ENCODE measurements at regions not wholly inside any gene's neighbourhood (a gene's known extent, or its start where the extent isn't known, plus 50 kb on each side); places are given as distances from the start of the nearest gene placed in this dataset.

DNA sequence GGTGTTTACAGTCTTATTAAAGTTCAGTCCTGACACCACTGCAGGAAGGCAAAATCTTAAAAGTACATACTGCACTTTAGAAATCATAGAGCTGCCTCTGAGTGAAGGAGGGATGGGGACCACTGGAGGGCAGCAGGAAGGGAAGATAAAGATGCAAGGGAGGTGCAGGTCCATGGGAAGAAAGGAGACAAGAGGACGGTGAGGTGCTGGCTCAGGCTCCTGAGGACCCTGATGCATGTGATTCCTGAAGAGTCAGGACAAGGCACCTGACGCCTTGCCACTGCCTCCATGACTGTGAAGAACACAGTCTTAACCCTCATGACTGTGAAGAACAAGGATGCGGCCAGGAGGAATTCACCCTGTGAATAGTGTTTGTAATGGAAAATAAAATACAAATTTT lies 116.2 kb upstream of the NPAS2 start:
- no peak overlapping the region for H3K4me2 ChIP-seq (ENCODE audit: low read depth, low read length)
- H3K27ac ChIP-seq (ENCODE audit: low read length): no peak overlapping the region
- H3K4me1 ChIP-seq (ENCODE audit: low read length): no peaks in the 10 kb centered on the region
- H2AFZ ChIP-seq (ENCODE audit: low read length): no peak overlapping the region
- no peak overlapping the region for H3K9ac ChIP-seq (ENCODE audit: low read length)
- no peaks in the 10 kb centered on the region for H3K9me3 ChIP-seq (replicated peaks; ENCODE audit: insufficient read depth, low read length)
- TF ChIP-seq EZH2phosphoT487 (IDR thresholded peaks at IDR 0.05; ENCODE audit: low read length): no peak
- no peak for TF ChIP-seq EZH2 (optimal IDR thresholded peaks at IDR 0.05; ENCODE audit: low read depth, low read length)
- TF ChIP-seq, protein P1, sequence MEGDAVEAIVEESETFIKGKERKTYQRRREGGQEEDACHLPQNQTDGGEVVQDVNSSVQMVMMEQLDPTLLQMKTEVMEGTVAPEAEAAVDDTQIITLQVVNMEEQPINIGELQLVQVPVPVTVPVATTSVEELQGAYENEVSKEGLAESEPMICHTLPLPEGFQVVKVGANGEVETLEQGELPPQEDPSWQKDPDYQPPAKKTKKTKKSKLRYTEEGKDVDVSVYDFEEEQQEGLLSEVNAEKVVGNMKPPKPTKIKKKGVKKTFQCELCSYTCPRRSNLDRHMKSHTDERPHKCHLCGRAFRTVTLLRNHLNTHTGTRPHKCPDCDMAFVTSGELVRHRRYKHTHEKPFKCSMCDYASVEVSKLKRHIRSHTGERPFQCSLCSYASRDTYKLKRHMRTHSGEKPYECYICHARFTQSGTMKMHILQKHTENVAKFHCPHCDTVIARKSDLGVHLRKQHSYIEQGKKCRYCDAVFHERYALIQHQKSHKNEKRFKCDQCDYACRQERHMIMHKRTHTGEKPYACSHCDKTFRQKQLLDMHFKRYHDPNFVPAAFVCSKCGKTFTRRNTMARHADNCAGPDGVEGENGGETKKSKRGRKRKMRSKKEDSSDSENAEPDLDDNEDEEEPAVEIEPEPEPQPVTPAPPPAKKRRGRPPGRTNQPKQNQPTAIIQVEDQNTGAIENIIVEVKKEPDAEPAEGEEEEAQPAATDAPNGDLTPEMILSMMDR (IDR thresholded peaks at IDR 0.05; ENCODE audit: low read length): no peak
- H3K4me3 ChIP-seq (ENCODE audit: low read length): no peak overlapping the region
- no peaks in the 10 kb centered on the region for H3K27me3 ChIP-seq (replicated peaks; ENCODE audit: insufficient read depth, low read length)
- DNase-seq: no peak
- H4K20me1 ChIP-seq (ENCODE audit: insufficient read depth, low read length): no peaks in the 10 kb centered on the region
- H3K9me2 ChIP-seq (replicated peaks; ENCODE audit: insufficient read depth, low read length): no peaks in the 10 kb centered on the region
- no peaks in the 10 kb centered on the region for H3K79me2 ChIP-seq (ENCODE audit: low read length)
- H3K36me3 ChIP-seq (replicated peaks; ENCODE audit: insufficient read depth, low read length): no peaks in the 10 kb centered on the region
- H3F3A ChIP-seq (ENCODE audit: insufficient read depth, low read length): no peaks in the 10 kb centered on the region

DNA sequence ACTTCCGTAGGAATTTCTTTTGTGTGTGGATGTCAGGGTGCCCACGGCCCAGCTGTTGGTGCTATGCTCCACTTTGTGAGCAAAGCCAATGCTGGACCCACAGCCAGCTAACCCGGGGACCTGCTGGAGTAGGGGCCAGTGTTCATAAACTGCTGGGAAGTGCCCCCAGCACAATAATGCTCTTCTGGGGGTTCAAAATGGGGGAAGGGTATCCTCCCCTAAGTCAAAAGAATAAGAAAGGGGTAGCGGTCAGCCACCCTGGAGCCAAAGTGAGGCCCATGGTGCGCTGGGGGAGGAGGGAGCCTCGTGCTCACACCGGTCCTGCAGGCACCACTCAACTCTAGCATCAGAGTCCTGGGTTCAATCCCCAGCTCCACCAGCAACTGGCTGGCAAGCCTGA lies 115.8 kb upstream of the NPAS2 start:
- no peaks in the 10 kb centered on the region for H3K27me3 ChIP-seq (replicated peaks; ENCODE audit: insufficient read depth, low read length)
- H3K4me3 ChIP-seq (ENCODE audit: low read length): no peak overlapping the region
- no peak overlapping the region for H2AFZ ChIP-seq (ENCODE audit: low read length)
- H3K4me2 ChIP-seq (ENCODE audit: low read depth, low read length): no peak overlapping the region
- H3K9ac ChIP-seq (ENCODE audit: low read length): no peak overlapping the region
- no peak overlapping the region for H3K27ac ChIP-seq (ENCODE audit: low read length)
- H3K36me3 ChIP-seq (replicated peaks; ENCODE audit: insufficient read depth, low read length): no peaks in the 10 kb centered on the region
- no peaks in the 10 kb centered on the region for H3K9me2 ChIP-seq (replicated peaks; ENCODE audit: insufficient read depth, low read length)
- H3K79me2 ChIP-seq (ENCODE audit: low read length): no peaks in the 10 kb centered on the region
- H4K20me1 ChIP-seq (ENCODE audit: insufficient read depth, low read length): no peaks in the 10 kb centered on the region
- TF ChIP-seq, protein P1 (IDR thresholded peaks at IDR 0.05; ENCODE audit: low read length): no peak
- TF ChIP-seq EZH2phosphoT487 (IDR thresholded peaks at IDR 0.05; ENCODE audit: low read length): no peak
- no peak for TF ChIP-seq EZH2 (optimal IDR thresholded peaks at IDR 0.05; ENCODE audit: low read depth, low read length)
- H3K4me1 ChIP-seq (ENCODE audit: low read length): no peaks in the 10 kb centered on the region
- H3F3A ChIP-seq (ENCODE audit: insufficient read depth, low read length): no peaks in the 10 kb centered on the region
- H3K9me3 ChIP-seq (replicated peaks; ENCODE audit: insufficient read depth, low read length): no peaks in the 10 kb centered on the region
- no peak for DNase-seq

DNA sequence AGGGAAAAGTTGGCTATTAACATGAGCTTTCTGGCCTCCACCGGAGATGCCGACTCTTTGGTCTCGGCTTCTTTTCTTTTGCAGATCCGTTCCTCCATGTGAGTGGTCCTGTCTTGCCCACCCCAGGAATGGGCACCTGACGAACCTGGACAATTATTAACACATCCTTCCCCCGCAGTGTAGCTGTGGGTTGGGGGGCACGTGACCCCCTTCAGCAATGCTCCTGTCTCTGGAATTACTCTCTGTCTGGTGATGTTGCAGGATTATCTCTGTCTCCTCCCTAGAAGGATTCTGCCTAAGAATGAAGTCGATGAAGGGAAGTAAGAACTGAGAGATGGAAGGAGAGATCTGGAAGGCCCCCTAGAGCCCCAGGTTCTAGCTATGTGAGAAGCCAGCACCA lies 115.2 kb upstream of the NPAS2 start:
- H3K4me3 ChIP-seq (ENCODE audit: low read length): no peak overlapping the region
- no peak overlapping the region for H3K9ac ChIP-seq (ENCODE audit: low read length)
- no peaks in the 10 kb centered on the region for H4K20me1 ChIP-seq (ENCODE audit: insufficient read depth, low read length)
- no peak for DNase-seq
- no peaks in the 10 kb centered on the region for H3K27me3 ChIP-seq (replicated peaks; ENCODE audit: insufficient read depth, low read length)
- no peaks in the 10 kb centered on the region for H3K4me1 ChIP-seq (ENCODE audit: low read length)
- H2AFZ ChIP-seq (ENCODE audit: low read length): no peak overlapping the region
- no peaks in the 10 kb centered on the region for H3K79me2 ChIP-seq (ENCODE audit: low read length)
- no peak for TF ChIP-seq EZH2 (optimal IDR thresholded peaks at IDR 0.05; ENCODE audit: low read depth, low read length)
- no peaks in the 10 kb centered on the region for H3K9me2 ChIP-seq (replicated peaks; ENCODE audit: insufficient read depth, low read length)
- no peaks in the 10 kb centered on the region for H3F3A ChIP-seq (ENCODE audit: insufficient read depth, low read length)
- H3K27ac ChIP-seq (ENCODE audit: low read length): no peak overlapping the region
- H3K4me2 ChIP-seq (ENCODE audit: low read depth, low read length): no peak overlapping the region
- no peaks in the 10 kb centered on the region for H3K36me3 ChIP-seq (replicated peaks; ENCODE audit: insufficient read depth, low read length)
- no peaks in the 10 kb centered on the region for H3K9me3 ChIP-seq (replicated peaks; ENCODE audit: insufficient read depth, low read length)

DNA sequence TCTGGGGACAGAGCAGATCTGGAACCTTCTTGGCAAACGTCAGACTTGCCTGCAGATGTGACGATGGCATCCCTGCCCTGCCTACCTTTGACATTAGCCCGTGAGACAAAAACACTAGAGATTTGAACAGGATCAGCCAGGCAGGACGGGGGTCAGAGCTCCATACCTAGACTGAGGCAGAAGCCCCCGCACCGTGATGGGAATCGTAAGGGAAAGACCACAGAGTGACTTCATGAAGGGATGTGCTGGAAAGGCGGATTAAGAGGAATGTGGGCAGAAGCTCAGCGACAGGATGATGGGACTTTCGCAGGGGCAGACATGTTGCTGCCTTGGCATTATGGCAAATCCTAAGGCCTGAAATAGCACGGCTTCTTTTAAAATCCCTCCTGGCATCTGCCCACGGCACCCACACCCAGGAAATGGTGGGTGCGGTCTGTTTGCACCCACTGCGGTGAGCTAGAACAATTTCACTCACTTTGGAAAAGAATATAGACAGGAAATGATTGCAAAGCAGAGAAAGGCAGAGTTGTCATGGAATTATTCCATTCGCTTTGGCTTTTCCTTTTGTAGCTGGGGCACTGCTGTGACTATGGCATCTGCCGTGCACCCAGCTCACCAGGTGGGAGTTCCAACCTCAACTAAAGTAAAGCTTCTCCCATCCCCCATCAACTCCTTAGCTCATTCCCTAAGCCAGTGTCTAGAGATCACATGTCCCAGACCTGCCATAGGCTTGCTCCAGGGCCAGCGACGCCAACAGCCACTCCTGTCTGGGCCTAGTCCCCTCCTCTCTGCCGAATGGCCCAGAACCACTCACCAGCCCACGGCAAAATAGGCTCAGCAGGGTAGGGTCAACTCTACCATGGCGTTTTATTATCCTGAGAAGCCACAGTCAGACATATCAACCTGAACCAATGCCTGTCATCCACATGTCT lies 112.7 kb upstream of the NPAS2 start:
- no peak overlapping the region for H3K9ac ChIP-seq (ENCODE audit: low read length)
- TF ChIP-seq, protein P1 (IDR thresholded peaks at IDR 0.05; ENCODE audit: low read length): no peak
- TF ChIP-seq EZH2 (optimal IDR thresholded peaks at IDR 0.05; ENCODE audit: low read depth, low read length): no peak
- TF ChIP-seq EZH2phosphoT487 (IDR thresholded peaks at IDR 0.05; ENCODE audit: low read length): no peak
- H3K27ac ChIP-seq (ENCODE audit: low read length): no peak overlapping the region
- H2AFZ ChIP-seq (ENCODE audit: low read length): no peak overlapping the region
- no peak overlapping the region for H3K4me2 ChIP-seq (ENCODE audit: low read depth, low read length)
- H3K27me3 ChIP-seq (replicated peaks; ENCODE audit: insufficient read depth, low read length): no peaks in the 10 kb centered on the region
- no peaks in the 10 kb centered on the region for H3K36me3 ChIP-seq (replicated peaks; ENCODE audit: insufficient read depth, low read length)
- no peaks in the 10 kb centered on the region for H3K79me2 ChIP-seq (ENCODE audit: low read length)
- no peaks in the 10 kb centered on the region for H4K20me1 ChIP-seq (ENCODE audit: insufficient read depth, low read length)
- no peak overlapping the region for H3K4me3 ChIP-seq (ENCODE audit: low read length)
- no peaks in the 10 kb centered on the region for H3K9me2 ChIP-seq (replicated peaks; ENCODE audit: insufficient read depth, low read length)
- no peak for DNase-seq
- H3K4me1 ChIP-seq (ENCODE audit: low read length): no peaks in the 10 kb centered on the region
- no peaks in the 10 kb centered on the region for H3F3A ChIP-seq (ENCODE audit: insufficient read depth, low read length)
- no peaks in the 10 kb centered on the region for H3K9me3 ChIP-seq (replicated peaks; ENCODE audit: insufficient read depth, low read length)

All from MM.1S (cell line).